GM23338 (cell line): ENCODE measurements at regions not wholly inside any gene's neighbourhood (a gene's known extent, or its start where the extent isn't known, plus 50 kb on each side); places are given as distances from the start of the nearest gene placed in this dataset.

ENCODE experiments used
- ATAC-seq: fragments of 200-7000 bp; cut with Tn5 transposase; 3 replicates; pipeline ENCODE4 v1.9.1; 2020
- DNase-seq: peaks from one replicate; pipeline ENCODE4 v3.0.0-alpha.2; 2015; ENCODE audit warnings: low spot score
- H2AFZ ChIP-seq: fragments of 200-600 bp; sonication (generic); 2 replicates; pipeline ENCODE4 v1.8.0; 2016; ENCODE audit warnings: antibody characterized with exemption, mild to moderate bottlenecking, moderate library complexity
- H3F3A ChIP-seq: fragments of 200-600 bp; sonication (generic); replicated peaks from 2 replicates; pipeline ENCODE4 v1.8.0; 2017; ENCODE audit warnings: antibody characterized with exemption, mixed run types, low read depth
- H3K27ac ChIP-seq: fragments of 200-600 bp; sonication (generic); 2 replicates; pipeline ENCODE4 v1.6.1; 2016; ENCODE audit warnings: low read depth
- H3K27me3 ChIP-seq: fragments of 200-600 bp; sonication (generic); 2 replicates; pipeline ENCODE4 v1.8.0; 2016; ENCODE audit warnings: mild to moderate bottlenecking, mixed run types, moderate library complexity; ENCODE audit not compliant: insufficient read depth
- H3K36me3 ChIP-seq: fragments of 200-600 bp; sonication (generic); 2 replicates; pipeline ENCODE4 v1.8.0; 2016; ENCODE audit warnings: mild to moderate bottlenecking; ENCODE audit not compliant: insufficient read depth
- H3K4me1 ChIP-seq: fragments of 200-600 bp; sonication (generic); 2 replicates; pipeline ENCODE4 v1.8.0; 2016; ENCODE audit warnings: mild to moderate bottlenecking, moderate library complexity; ENCODE audit not compliant: insufficient read depth
- H3K4me2 ChIP-seq: fragments of 200-600 bp; sonication (generic); 2 replicates; pipeline ENCODE4 v1.7.1; 2017; ENCODE audit warnings: mixed run types
- H3K4me3 ChIP-seq: fragments of 200-600 bp; sonication (generic); 2 replicates; pipeline ENCODE4 v1.6.1; 2016; ENCODE audit warnings: mixed run types
- H3K79me2 ChIP-seq: fragments of 200-600 bp; sonication (generic); replicated peaks from 2 replicates; pipeline ENCODE4 v1.8.0; 2017; ENCODE audit warnings: mild to moderate bottlenecking; ENCODE audit not compliant: insufficient read depth
- H3K9me2 ChIP-seq: fragments of 200-600 bp; sonication (generic); 2 replicates; pipeline ENCODE4 v1.8.0; 2017; ENCODE audit not compliant: insufficient read depth
- H4K20me1 ChIP-seq: fragments of 200-600 bp; sonication (generic); replicated peaks from 2 replicates; pipeline ENCODE4 v1.8.0; 2017; ENCODE audit warnings: mild to moderate bottlenecking; ENCODE audit not compliant: insufficient read depth
- H3K27ac Mint-ChIP-seq: 2 replicates; pipeline ENCODE4 v1.8.0; 2020; ENCODE audit warnings: inconsistent platforms, mild to moderate bottlenecking, moderate library complexity, mixed read lengths
- H3K27me3 Mint-ChIP-seq: 3 replicates; pipeline ENCODE4 v1.8.0; 2022; ENCODE audit warnings: low read depth, mild to moderate bottlenecking, moderate library complexity, mixed read lengths, inconsistent platforms; ENCODE audit not compliant: insufficient read depth, poor library complexity
- H3K36me3 Mint-ChIP-seq: 3 replicates; pipeline ENCODE4 v1.8.0; 2021; ENCODE audit warnings: low read depth, mild to moderate bottlenecking, inconsistent platforms, moderate library complexity, mixed read lengths
- H3K4me1 Mint-ChIP-seq: 3 replicates; pipeline ENCODE4 v1.8.0; 2020; ENCODE audit warnings: mild to moderate bottlenecking, inconsistent platforms, mixed read lengths
- H3K4me3 Mint-ChIP-seq: 3 replicates; pipeline ENCODE4 v1.8.0; 2021; ENCODE audit warnings: moderate library complexity, mild to moderate bottlenecking, inconsistent platforms, mixed read lengths
- H3K9me3 Mint-ChIP-seq: 3 replicates; pipeline ENCODE4 v1.8.0; 2020; ENCODE audit warnings: moderate library complexity, mild to moderate bottlenecking, inconsistent platforms, mixed read lengths
- CREB1 ChIP-seq: fragments of 250-450 bp; sonication (Bioruptor Pico); IDR thresholded peaks from 2 replicates; pipeline ENCODE4 v1.5.0; 2020; ENCODE audit warnings: low read depth, mild to moderate bottlenecking, moderate library complexity
- ETS1 ChIP-seq: IDR thresholded peaks from 2 replicates; pipeline ENCODE4 v1.6.1; 2016; ENCODE audit warnings: antibody characterized with exemption
- EZH2phosphoT487 ChIP-seq: fragments of 200-600 bp; sonication (generic); IDR thresholded peaks from one replicate; pipeline ENCODE4 v1.8.1; 2018; ENCODE audit warnings: antibody characterized with exemption; ENCODE audit not compliant: unreplicated experiment
- JUNB ChIP-seq: IDR thresholded peaks from one replicate; pipeline ENCODE4 v1.6.1; 2016; ENCODE audit warnings: antibody characterized with exemption; ENCODE audit not compliant: unreplicated experiment
- NANOG ChIP-seq: IDR thresholded peaks from 2 replicates; pipeline ENCODE4 v1.6.1; 2016; ENCODE audit warnings: antibody characterized with exemption, borderline replicate concordance
- POLR2AphosphoS5 ChIP-seq: IDR thresholded peaks from 2 replicates; pipeline ENCODE4 v1.6.1; 2016; ENCODE audit warnings: antibody characterized with exemption, low read depth
- REST ChIP-seq: IDR thresholded peaks from one replicate; pipeline ENCODE4 v1.6.1; 2018; ENCODE audit warnings: antibody characterized with exemption; ENCODE audit not compliant: unreplicated experiment
- STAT1 ChIP-seq: IDR thresholded peaks from one replicate; pipeline ENCODE4 v1.6.1; 2016; ENCODE audit warnings: antibody characterized with exemption; ENCODE audit not compliant: unreplicated experiment
- ZNF331 ChIP-seq: fragments of 250-450 bp; sonication (Bioruptor Pico); IDR thresholded peaks from 2 replicates; pipeline ENCODE4 v1.5.0; 2020; ENCODE audit warnings: low read depth, mild to moderate bottlenecking, moderate library complexity
- ZNF462 ChIP-seq: fragments of 250-450 bp; sonication (Bioruptor Pico); IDR thresholded peaks from 2 replicates; pipeline ENCODE4 v1.5.0; 2020; ENCODE audit warnings: mild to moderate bottlenecking, moderate library complexity

GRCh38 chr5:163950248-163950647 is 444.8 kb downstream of the MAT2B start:
- no peaks in the 10 kb centered on the region for H3K36me3 ChIP-seq
- H2AFZ ChIP-seq, result no peak overlapping the region
- no peak overlapping the region for H3K4me2 ChIP-seq
- H3K36me3 Mint-ChIP-seq, result no peaks in the 10 kb centered on the region
- H3K27ac Mint-ChIP-seq, result no peak overlapping the region
- no peaks in the 10 kb centered on the region for H4K20me1 ChIP-seq
- H3K4me1 ChIP-seq, result no peaks in the 10 kb centered on the region
- H3F3A ChIP-seq, result no peaks in the 10 kb centered on the region
- H3K4me3 ChIP-seq, result no peak overlapping the region
- no peak overlapping the region for H3K27ac ChIP-seq
- DNase-seq (no peak), ATAC-seq (no peak)
- H3K4me1 Mint-ChIP-seq, result no peaks in the 10 kb centered on the region
- no peaks in the 10 kb centered on the region for H3K79me2 ChIP-seq
- no peak for TF ChIP-seq CREB1 (CRISPR knock-in tag)
- TF ChIP-seq ZNF462 (CRISPR knock-in tag), result no peak
- no peak for TF ChIP-seq ETS1
- no peaks in the 10 kb centered on the region for H3K9me3 Mint-ChIP-seq
- no peaks in the 10 kb centered on the region for H3K27me3 ChIP-seq
- H3K4me3 Mint-ChIP-seq, result no peak overlapping the region
- H3K27me3 Mint-ChIP-seq, result peaks cover 1% of the 10 kb centered on the region
- no peaks in the 10 kb centered on the region for H3K9me2 ChIP-seq

- Histone ChIP-seq H2AFZ (no peak overlapping the region), H3K27me3 (no peaks in the 10 kb centered on the region), H4K20me1 (no peaks in the 10 kb centered on the region), H3K4me1 (no peaks in the 10 kb centered on the region), H3K9me2 (no peaks in the 10 kb centered on the region), H3K36me3 (no peaks in the 10 kb centered on the region), H3K4me3 (no peak overlapping the region), H3F3A (no peaks in the 10 kb centered on the region), H3K4me2 (no peak overlapping the region), H3K27ac (no peak overlapping the region), H3K79me2 (no peaks in the 10 kb centered on the region)
- no peaks in the 10 kb centered on the region for H3K9me3 Mint-ChIP-seq
- no peaks in the 10 kb centered on the region for H3K36me3 Mint-ChIP-seq
- ATAC-seq (no peak), DNase-seq (no peak)
- no peak overlapping the region for H3K27ac Mint-ChIP-seq
- no peaks in the 10 kb centered on the region for H3K4me1 Mint-ChIP-seq
- no peak overlapping the region for H3K4me3 Mint-ChIP-seq
- peaks cover 1% of the 10 kb centered on the region for H3K27me3 Mint-ChIP-seq
- TF ChIP-seq STAT1 (no peak), EZH2phosphoT487 (no peak), CREB1 (CRISPR knock-in tag) (no peak), POLR2AphosphoS5 (no peak), JUNB (no peak), REST (no peak), NANOG (no peak), ZNF331 (CRISPR knock-in tag) (no peak), ETS1 (no peak)
Measured at GRCh38 chr5:163951069-163951468, 445.6 kb downstream of the MAT2B start.
